Osteoblast (primary cell): ENCODE measurements at regions not wholly inside any gene's neighbourhood (a gene's known extent, or its start where the extent isn't known, plus 50 kb on each side); places are given as distances from the start of the nearest gene placed in this dataset.
"Not testable (repeated sequence)": the region's sequence is repeated elsewhere in the genome, so short reads cannot be mapped to it uniquely, and the experiment has no call there.

ENCODE experiments used
- DNase-seq: peaks from one replicate; pipeline ENCODE4 v3.0.0; 2011; ENCODE audit warnings: low spot score, mixed read lengths; ENCODE audit not compliant: insufficient read length; ENCODE audit errors: missing footprints
- H2AFZ ChIP-seq: 2 replicates; pipeline ENCODE4 v1.6.0; 2011; ENCODE audit warnings: mild to moderate bottlenecking, low read length
- H3K27ac ChIP-seq: 2 replicates; pipeline ENCODE4 v1.5.1; 2011; ENCODE audit warnings: mild to moderate bottlenecking, low read depth, low read length, moderate library complexity
- H3K27me3 ChIP-seq: 2 replicates; pipeline ENCODE4 v1.6.0; 2012; ENCODE audit warnings: mild to moderate bottlenecking, control low read depth, inconsistent platforms, low read length, moderate library complexity; ENCODE audit not compliant: insufficient read depth
- H3K36me3 ChIP-seq: 2 replicates; pipeline ENCODE4 v1.5.1; 2011; ENCODE audit warnings: mild to moderate bottlenecking, low read length, control low read depth, moderate library complexity; ENCODE audit not compliant: insufficient read depth
- H3K4me1 ChIP-seq: 2 replicates; pipeline ENCODE4 v1.5.1; 2011; ENCODE audit warnings: mild to moderate bottlenecking, low read length, control low read depth, moderate library complexity; ENCODE audit not compliant: insufficient read depth
- H3K4me2 ChIP-seq: 2 replicates; pipeline ENCODE4 v1.6.0; 2011; ENCODE audit warnings: mild to moderate bottlenecking, low read length; ENCODE audit not compliant: insufficient read depth
- H3K4me3 ChIP-seq: fragments of 200-600 bp; sonication (generic); 3 replicates; pipeline ENCODE4 v1.5.1; 2012; ENCODE audit warnings: mild to moderate bottlenecking, low read length, inconsistent platforms; ENCODE audit not compliant: insufficient read depth
- H3K79me2 ChIP-seq: 2 replicates; pipeline ENCODE4 v1.6.0; 2012; ENCODE audit warnings: mild to moderate bottlenecking, low read length, control low read depth, inconsistent platforms; ENCODE audit not compliant: insufficient read depth
- H3K9me3 ChIP-seq: 2 replicates; pipeline ENCODE4 v1.5.1; 2011; ENCODE audit warnings: low read depth, low read length, control low read depth
- H4K20me1 ChIP-seq: 2 replicates; pipeline ENCODE4 v1.6.0; 2012; ENCODE audit warnings: mild to moderate bottlenecking, low read length, control low read depth; ENCODE audit not compliant: insufficient read depth
- CTCF ChIP-seq: IDR thresholded peaks from 2 replicates; pipeline ENCODE4 v1.5.1; 2011; ENCODE audit warnings: mild to moderate bottlenecking, low read depth, low read length, moderate library complexity; ENCODE audit errors: extremely low read depth

- no peaks in the 10 kb centered on the region for H3K9me3 ChIP-seq
- no peaks in the 10 kb centered on the region for H3K4me1 ChIP-seq
- no peak for DNase-seq
- no peak overlapping the region for H3K27ac ChIP-seq
- no peak overlapping the region for H3K4me3 ChIP-seq
- no peak overlapping the region for H3K4me2 ChIP-seq
- H3K36me3 ChIP-seq, result no peaks in the 10 kb centered on the region
- no peaks in the 10 kb centered on the region for H3K27me3 ChIP-seq
- no peak overlapping the region for H2AFZ ChIP-seq
- TF ChIP-seq CTCF, result no peak
- no peaks in the 10 kb centered on the region for H3K79me2 ChIP-seq
- no peaks in the 10 kb centered on the region for H4K20me1 ChIP-seq
Observed at GRCh38 chr11:104688731-104689130, 209.5 kb downstream of the CASP12 start.

GRCh38 chr11:104682206-104682605 lies 216.1 kb downstream of the CASP12 start:
- no peaks in the 10 kb centered on the region for H3K9me3 ChIP-seq
- no peak overlapping the region for H2AFZ ChIP-seq
- H3K27me3 ChIP-seq, result no peaks in the 10 kb centered on the region
- TF ChIP-seq CTCF, result no peak
- no peak overlapping the region for H3K4me3 ChIP-seq
- no peak overlapping the region for H3K4me2 ChIP-seq
- DNase-seq, result no peak
- no peak overlapping the region for H3K27ac ChIP-seq
- H3K36me3 ChIP-seq, result no peaks in the 10 kb centered on the region
- H4K20me1 ChIP-seq, result no peaks in the 10 kb centered on the region
- no peaks in the 10 kb centered on the region for H3K79me2 ChIP-seq
- H3K4me1 ChIP-seq, result no peaks in the 10 kb centered on the region

GRCh38 chr11:104679258-104679657 lies 219.0 kb downstream of the CASP12 start:
- H3K36me3 ChIP-seq, result no peaks in the 10 kb centered on the region
- no peak for DNase-seq

GRCh38 chr11:104678408-104678807 lies 219.9 kb downstream of the CASP12 start:
- no peaks in the 10 kb centered on the region for H3K79me2 ChIP-seq
- H3K4me1 ChIP-seq, result no peaks in the 10 kb centered on the region
- H4K20me1 ChIP-seq, result no peaks in the 10 kb centered on the region
- H3K27ac ChIP-seq, result no peak overlapping the region
- H2AFZ ChIP-seq, result no peak overlapping the region
- no peaks in the 10 kb centered on the region for H3K9me3 ChIP-seq
- H3K36me3 ChIP-seq, result no peaks in the 10 kb centered on the region
- H3K4me3 ChIP-seq, result no peak overlapping the region
- no peak for TF ChIP-seq CTCF
- H3K4me2 ChIP-seq, result no peak overlapping the region
- no peaks in the 10 kb centered on the region for H3K27me3 ChIP-seq
- DNase-seq, result no peak

More at GRCh38 chr11:104679258-104679657, 219.0 kb downstream of the CASP12 start:
- Histone ChIP-seq H3K27me3 (no peaks in the 10 kb centered on the region), H2AFZ (no peak overlapping the region), H3K9me3 (no peaks in the 10 kb centered on the region), H3K4me1 (no peaks in the 10 kb centered on the region), H3K27ac (no peak overlapping the region), H3K79me2 (no peaks in the 10 kb centered on the region), H3K4me2 (no peak overlapping the region), H3K4me3 (no peak overlapping the region), H4K20me1 (no peaks in the 10 kb centered on the region)
- no peak for TF ChIP-seq CTCF

GRCh38 chr11:104677069-104677468 lies 221.2 kb downstream of the CASP12 start:
- not testable (repeated sequence) for H3K27me3 ChIP-seq, H3K27ac ChIP-seq, H3K9me3 ChIP-seq, H4K20me1 ChIP-seq, H3K4me3 ChIP-seq, DNase-seq, H3K36me3 ChIP-seq, H3K4me1 ChIP-seq, H3K4me2 ChIP-seq, H2AFZ ChIP-seq, H3K79me2 ChIP-seq
